HEK293 (cell line): ENCODE measurements at regions not wholly inside any gene's neighbourhood (a gene's known extent, or its start where the extent isn't known, plus 50 kb on each side); places are given as distances from the start of the nearest gene placed in this dataset.

Source experiments
- BCL11A ChIP-seq: fragments of 450-650 bp; formaldehyde crosslinking; IDR thresholded peaks from 2 replicates; pipeline ENCODE4 v1.5.1; 2016; ENCODE audit warnings: low read depth, missing biosample characterization, missing genetic modification characterization
- KLF1 ChIP-seq: fragments of 450-650 bp; formaldehyde crosslinking; IDR thresholded peaks from 2 replicates; pipeline ENCODE4 v1.5.1; 2016; ENCODE audit warnings: missing biosample characterization, missing genetic modification characterization
- YY1 ChIP-seq: fragments of 450-650 bp; formaldehyde crosslinking; IDR thresholded peaks from 2 replicates; pipeline ENCODE4 v1.5.1; 2018; ENCODE audit warnings: missing biosample characterization, missing genetic modification characterization
- ZNF202 ChIP-seq: fragments of 450-650 bp; formaldehyde crosslinking; IDR thresholded peaks from 2 replicates; pipeline ENCODE4 v1.5.1; 2016; ENCODE audit warnings: missing biosample characterization, missing genetic modification characterization, borderline replicate concordance
- ZNF274 ChIP-seq, 2 experiments: fragments of 200-500 bp in 1 of 2; fragments of 450-650 bp in 1 of 2; sonication (Bioruptor generic) in 1 of 2; formaldehyde crosslinking in 1 of 2; IDR thresholded peaks; 2 replicates each; pipeline versions ENCODE4 v1.5.1 to v1.6.1; 2014 to 2016; ENCODE audit warnings: borderline replicate concordance in 1 of 2, inconsistent platforms in 1 of 2, low read length in 1 of 2, missing biosample characterization in 1 of 2, missing genetic modification characterization in 1 of 2
- ZNF302 ChIP-seq: fragments of 450-650 bp; formaldehyde crosslinking; IDR thresholded peaks from 2 replicates; pipeline ENCODE4 v1.5.1; 2016; ENCODE audit warnings: missing biosample characterization, missing genetic modification characterization, low read depth
- ZNF324 ChIP-seq: fragments of 450-650 bp; formaldehyde crosslinking; IDR thresholded peaks from 2 replicates; pipeline ENCODE4 v1.5.1; 2016; ENCODE audit warnings: missing biosample characterization, missing genetic modification characterization
- ZNF777 ChIP-seq: fragments of 450-650 bp; formaldehyde crosslinking; IDR thresholded peaks from 2 replicates; pipeline ENCODE4 v1.5.1; 2017; ENCODE audit warnings: missing biosample characterization, missing genetic modification characterization, borderline replicate concordance
- ZSCAN5A ChIP-seq: fragments of 450-650 bp; formaldehyde crosslinking; IDR thresholded peaks from 2 replicates; pipeline ENCODE4 v1.5.1; 2016; ENCODE audit warnings: missing biosample characterization, missing genetic modification characterization
- TF ChIP-seq, protein P1 (sequence below): fragments of 450-650 bp; formaldehyde crosslinking; IDR thresholded peaks from 2 replicates; pipeline ENCODE4 v1.5.1; 2016; ENCODE audit warnings: missing biosample characterization, missing genetic modification characterization
- TF ChIP-seq, protein P2 (sequence below): fragments of 450-650 bp; formaldehyde crosslinking; IDR thresholded peaks from 2 replicates; pipeline ENCODE4 v1.5.1; 2016; ENCODE audit warnings: missing biosample characterization, missing genetic modification characterization
- TF ChIP-seq, protein P3 (sequence below): fragments of 450-650 bp; formaldehyde crosslinking; optimal IDR thresholded peaks from 2 replicates; pipeline ENCODE3; 2016; ENCODE audit warnings: missing biosample characterization, mild to moderate bottlenecking, missing genetic modification characterization

DNA sequence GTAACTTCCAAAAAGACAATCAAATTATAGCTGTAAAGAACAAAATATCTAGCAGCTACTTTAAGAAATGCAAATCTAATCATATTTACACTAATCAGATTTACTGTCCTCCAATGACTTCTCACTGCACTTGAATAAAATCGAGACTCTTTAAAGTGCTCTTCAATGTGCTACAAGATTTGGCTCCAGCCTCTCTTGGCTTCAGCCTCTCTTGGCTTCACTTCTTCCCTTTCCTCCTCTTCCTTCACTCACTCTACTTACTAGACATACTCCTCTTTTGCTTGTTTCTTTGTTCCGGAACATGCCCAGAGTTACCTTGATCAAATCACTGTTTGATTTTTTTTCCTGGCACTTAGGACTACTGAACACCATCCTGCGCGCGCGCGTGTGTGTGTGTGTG lies 495.4 kb downstream of the LMO7 start:
- TF ChIP-seq BCL11A (tag by site-specific recombination) (no peak), YY1 (tag by site-specific recombination) (no peak), ZNF202 (no peak), ZSCAN5A (tag by site-specific recombination) (no peak), KLF1 (tag by site-specific recombination) (no peak), ZNF324 (tag by site-specific recombination) (no peak), ZNF274 (IDR thresholded peaks at IDR 0.05; ENCODE audit: low read length) (no peak), ZNF274 (tag by site-specific recombination; IDR thresholded peaks at IDR 0.05; ENCODE audit: borderline replicate concordance) (no peak), ZNF777 (tag by site-specific recombination) (no peak), ZNF302 (tag by site-specific recombination) (no peak)
- TF ChIP-seq, protein P1, sequence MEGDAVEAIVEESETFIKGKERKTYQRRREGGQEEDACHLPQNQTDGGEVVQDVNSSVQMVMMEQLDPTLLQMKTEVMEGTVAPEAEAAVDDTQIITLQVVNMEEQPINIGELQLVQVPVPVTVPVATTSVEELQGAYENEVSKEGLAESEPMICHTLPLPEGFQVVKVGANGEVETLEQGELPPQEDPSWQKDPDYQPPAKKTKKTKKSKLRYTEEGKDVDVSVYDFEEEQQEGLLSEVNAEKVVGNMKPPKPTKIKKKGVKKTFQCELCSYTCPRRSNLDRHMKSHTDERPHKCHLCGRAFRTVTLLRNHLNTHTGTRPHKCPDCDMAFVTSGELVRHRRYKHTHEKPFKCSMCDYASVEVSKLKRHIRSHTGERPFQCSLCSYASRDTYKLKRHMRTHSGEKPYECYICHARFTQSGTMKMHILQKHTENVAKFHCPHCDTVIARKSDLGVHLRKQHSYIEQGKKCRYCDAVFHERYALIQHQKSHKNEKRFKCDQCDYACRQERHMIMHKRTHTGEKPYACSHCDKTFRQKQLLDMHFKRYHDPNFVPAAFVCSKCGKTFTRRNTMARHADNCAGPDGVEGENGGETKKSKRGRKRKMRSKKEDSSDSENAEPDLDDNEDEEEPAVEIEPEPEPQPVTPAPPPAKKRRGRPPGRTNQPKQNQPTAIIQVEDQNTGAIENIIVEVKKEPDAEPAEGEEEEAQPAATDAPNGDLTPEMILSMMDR (tag by site-specific recombination) = no peak
- TF ChIP-seq, protein P2, sequence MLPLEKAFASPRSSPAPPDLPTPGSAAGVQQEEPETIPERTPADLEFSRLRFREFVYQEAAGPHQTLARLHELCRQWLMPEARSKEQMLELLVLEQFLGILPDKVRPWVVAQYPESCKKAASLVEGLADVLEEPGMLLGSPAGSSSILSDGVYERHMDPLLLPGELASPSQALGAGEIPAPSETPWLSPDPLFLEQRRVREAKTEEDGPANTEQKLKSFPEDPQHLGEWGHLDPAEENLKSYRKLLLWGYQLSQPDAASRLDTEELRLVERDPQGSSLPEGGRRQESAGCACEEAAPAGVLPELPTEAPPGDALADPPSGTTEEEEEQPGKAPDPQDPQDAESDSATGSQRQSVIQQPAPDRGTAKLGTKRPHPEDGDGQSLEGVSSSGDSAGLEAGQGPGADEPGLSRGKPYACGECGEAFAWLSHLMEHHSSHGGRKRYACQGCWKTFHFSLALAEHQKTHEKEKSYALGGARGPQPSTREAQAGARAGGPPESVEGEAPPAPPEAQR = no peak
- TF ChIP-seq, protein P3, sequence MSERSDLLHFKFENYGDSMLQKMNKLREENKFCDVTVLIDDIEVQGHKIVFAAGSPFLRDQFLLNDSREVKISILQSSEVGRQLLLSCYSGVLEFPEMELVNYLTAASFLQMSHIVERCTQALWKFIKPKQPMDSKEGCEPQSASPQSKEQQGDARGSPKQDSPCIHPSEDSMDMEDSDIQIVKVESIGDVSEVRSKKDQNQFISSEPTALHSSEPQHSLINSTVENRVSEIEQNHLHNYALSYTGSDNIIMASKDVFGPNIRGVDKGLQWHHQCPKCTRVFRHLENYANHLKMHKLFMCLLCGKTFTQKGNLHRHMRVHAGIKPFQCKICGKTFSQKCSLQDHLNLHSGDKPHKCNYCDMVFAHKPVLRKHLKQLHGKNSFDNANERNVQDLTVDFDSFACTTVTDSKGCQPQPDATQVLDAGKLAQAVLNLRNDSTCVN (tag by site-specific recombination) = no peak
